ENCODE measurements at regions not wholly inside any gene's neighbourhood (a gene's known extent, or its start where the extent isn't known, plus 50 kb on each side); places are given as distances from the start of the nearest gene placed in this dataset.

DNA sequence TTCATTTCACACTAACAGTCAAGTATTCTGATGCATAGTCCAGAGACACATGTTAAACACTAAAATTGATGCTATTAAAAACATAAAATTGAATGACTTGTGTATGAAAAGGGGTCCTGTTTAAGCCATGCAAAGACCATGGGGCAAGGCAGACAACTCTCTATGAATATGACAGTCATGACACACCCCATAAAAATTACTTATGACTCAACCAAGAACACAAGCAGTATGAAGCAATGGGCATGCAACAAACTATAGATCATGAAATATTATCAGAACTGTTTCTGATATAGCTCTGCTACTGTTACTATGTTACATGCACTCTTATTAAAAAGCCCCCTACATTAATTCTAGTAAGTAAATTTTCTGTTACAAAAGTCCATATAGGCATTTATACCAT, 57.5 kb upstream of the ZCCHC13 start:
- no peak for TF ChIP-seq POLR2AphosphoS5 (IDR thresholded peaks at IDR 0.05)
- TF ChIP-seq, protein P1, sequence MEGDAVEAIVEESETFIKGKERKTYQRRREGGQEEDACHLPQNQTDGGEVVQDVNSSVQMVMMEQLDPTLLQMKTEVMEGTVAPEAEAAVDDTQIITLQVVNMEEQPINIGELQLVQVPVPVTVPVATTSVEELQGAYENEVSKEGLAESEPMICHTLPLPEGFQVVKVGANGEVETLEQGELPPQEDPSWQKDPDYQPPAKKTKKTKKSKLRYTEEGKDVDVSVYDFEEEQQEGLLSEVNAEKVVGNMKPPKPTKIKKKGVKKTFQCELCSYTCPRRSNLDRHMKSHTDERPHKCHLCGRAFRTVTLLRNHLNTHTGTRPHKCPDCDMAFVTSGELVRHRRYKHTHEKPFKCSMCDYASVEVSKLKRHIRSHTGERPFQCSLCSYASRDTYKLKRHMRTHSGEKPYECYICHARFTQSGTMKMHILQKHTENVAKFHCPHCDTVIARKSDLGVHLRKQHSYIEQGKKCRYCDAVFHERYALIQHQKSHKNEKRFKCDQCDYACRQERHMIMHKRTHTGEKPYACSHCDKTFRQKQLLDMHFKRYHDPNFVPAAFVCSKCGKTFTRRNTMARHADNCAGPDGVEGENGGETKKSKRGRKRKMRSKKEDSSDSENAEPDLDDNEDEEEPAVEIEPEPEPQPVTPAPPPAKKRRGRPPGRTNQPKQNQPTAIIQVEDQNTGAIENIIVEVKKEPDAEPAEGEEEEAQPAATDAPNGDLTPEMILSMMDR (IDR thresholded peaks at IDR 0.05), result no peak
- TF ChIP-seq POLR2A (IDR thresholded peaks at IDR 0.05), result no peak
- no peak for TF ChIP-seq EP300 (IDR thresholded peaks at IDR 0.05)
- Histone ChIP-seq H3K9me3 (no peaks in the 10 kb centered on the region), H3K36me3 (peaks cover 0 to 4% (median 0%) of the 10 kb centered on the region in 4 donors), H3K27ac (no peak overlapping the region), H3K27me3 (no peaks in the 10 kb centered on the region), H3K4me3 (no peak overlapping the region), H3K4me1 (peaks cover 8 to 27% (median 11%) of the 10 kb centered on the region in 4 donors)
- no peak for DNase-seq
- ATAC-seq (ENCODE audit: low FRiP score in 2 of 2), result no peak

DNA sequence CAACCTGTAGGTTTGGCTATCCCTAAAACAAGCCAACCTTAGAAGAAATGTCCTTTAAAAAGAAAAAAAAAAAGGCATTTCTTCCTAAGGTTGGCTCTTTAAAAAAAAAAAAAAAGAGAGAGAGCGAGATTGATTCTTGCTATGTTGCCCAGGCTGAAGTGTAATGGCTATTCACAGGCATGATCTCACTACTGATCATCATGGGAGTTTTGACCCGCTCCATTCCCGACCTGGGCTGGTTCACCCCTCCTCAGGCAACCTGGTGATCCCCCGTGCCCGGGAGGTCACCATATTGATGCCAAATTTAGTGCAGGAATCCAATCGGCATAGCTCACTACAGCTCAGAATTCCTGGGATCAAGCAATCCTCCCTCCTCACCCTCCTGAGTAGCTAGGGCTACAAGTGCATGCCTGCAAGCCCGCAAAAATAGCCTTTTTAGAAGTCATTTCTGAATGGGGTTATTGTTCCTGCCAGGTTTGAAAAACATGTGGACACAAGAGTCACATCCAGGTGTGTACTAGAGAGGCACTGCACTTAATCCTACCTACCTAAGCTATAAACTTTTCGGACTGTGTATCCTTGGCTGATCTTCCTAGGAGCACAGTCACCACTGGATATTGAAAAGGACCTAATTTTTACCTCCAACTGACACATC, 61.4 kb upstream of the ZCCHC13 start:
- H3K27me3 ChIP-seq, result no peaks in the 10 kb centered on the region
- no peaks in the 10 kb centered on the region for H3K9me3 ChIP-seq
- H3K4me1 ChIP-seq, result no peaks in the 10 kb centered on the region
- H3K36me3 ChIP-seq, result peaks cover 0 to 13% (median 0%) of the 10 kb centered on the region in 4 donors
- ATAC-seq (ENCODE audit: low FRiP score in 2 of 2) (no peak), DNase-seq (no peak)
- WGBS, 2 donors, result 57 to 74% methylated on average over 4 to 8 of the region's 8 CpGs
- no peak for TF ChIP-seq POLR2AphosphoS5 (IDR thresholded peaks at IDR 0.05)
- TF ChIP-seq, protein P1 (IDR thresholded peaks at IDR 0.05), result no peak
- no peak for TF ChIP-seq POLR2A (IDR thresholded peaks at IDR 0.05)
- TF ChIP-seq EP300 (IDR thresholded peaks at IDR 0.05), result no peak
- no peak overlapping the region for H3K4me3 ChIP-seq
- no peak overlapping the region for H3K27ac ChIP-seq

DNA sequence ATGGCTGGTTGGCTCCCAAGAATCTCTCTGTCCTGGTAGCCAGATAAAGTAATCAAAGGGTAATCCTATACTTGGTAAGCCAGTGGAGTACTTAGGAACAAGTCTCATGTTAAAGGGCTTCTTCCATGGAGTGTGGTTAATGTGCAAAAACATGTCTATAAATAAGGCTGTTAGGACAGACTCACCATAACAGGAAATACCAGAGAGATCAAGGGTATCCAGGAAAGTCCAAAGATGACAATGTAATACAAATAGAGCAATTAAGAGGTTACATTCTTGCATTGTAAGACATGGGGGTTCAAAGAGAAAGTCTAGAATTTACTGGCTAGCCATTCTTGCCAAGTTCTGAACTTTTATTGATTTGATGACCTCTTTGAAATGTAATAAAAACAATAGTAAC, 61.9 kb upstream of the ZCCHC13 start:
- Histone ChIP-seq H3K36me3 (peaks cover 0 to 13% (median 0%) of the 10 kb centered on the region in 4 donors), H3K27ac (no peak overlapping the region), H3K4me3 (no peak overlapping the region), H3K27me3 (no peaks in the 10 kb centered on the region), H3K4me1 (no peaks in the 10 kb centered on the region), H3K9me3 (no peaks in the 10 kb centered on the region)
- ATAC-seq (ENCODE audit: low FRiP score in 2 of 2), result no peak
- TF ChIP-seq POLR2AphosphoS5 (IDR thresholded peaks at IDR 0.05) (no peak), EP300 (IDR thresholded peaks at IDR 0.05) (no peak)
- TF ChIP-seq, protein P1 (IDR thresholded peaks at IDR 0.05), result no peak
- no peak for DNase-seq

DNA sequence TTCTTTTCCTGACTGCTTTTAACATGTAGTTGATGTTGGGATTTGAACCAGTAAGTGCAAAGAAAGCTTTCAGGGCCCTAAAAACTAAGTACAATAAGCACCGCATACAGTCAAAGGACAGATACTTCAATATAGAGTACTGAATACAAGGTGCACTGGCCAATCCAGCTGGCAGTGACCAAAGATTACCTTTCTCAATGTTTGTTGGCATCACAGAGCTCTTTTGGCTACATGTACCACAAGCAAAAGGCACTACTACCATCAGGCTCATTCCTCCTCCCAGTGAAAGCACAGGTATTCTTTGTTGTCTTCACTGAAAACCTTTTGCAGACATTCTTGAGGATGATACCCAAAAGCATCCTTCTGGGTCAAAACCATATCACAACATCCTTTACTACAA, 65.2 kb upstream of the ZCCHC13 start:
- no peak for DNase-seq
- Histone ChIP-seq H3K27me3 (no peaks in the 10 kb centered on the region), H3K27ac (no peak overlapping the region), H3K9me3 (no peaks in the 10 kb centered on the region), H3K4me3 (no peak overlapping the region), H3K36me3 (peaks cover 0 to 13% (median 0%) of the 10 kb centered on the region in 4 donors), H3K4me1 (no peaks in the 10 kb centered on the region)
- 88 to 97% methylated on average over 1 of the region's 1 CpG for WGBS, 2 donors
- TF ChIP-seq, protein P1 (IDR thresholded peaks at IDR 0.05), result no peak
- TF ChIP-seq EP300 (IDR thresholded peaks at IDR 0.05), result no peak
- TF ChIP-seq POLR2A (IDR thresholded peaks at IDR 0.05), result no peak
- no peak for TF ChIP-seq POLR2AphosphoS5 (IDR thresholded peaks at IDR 0.05)
- no peak for ATAC-seq (ENCODE audit: low FRiP score in 2 of 2)

DNA sequence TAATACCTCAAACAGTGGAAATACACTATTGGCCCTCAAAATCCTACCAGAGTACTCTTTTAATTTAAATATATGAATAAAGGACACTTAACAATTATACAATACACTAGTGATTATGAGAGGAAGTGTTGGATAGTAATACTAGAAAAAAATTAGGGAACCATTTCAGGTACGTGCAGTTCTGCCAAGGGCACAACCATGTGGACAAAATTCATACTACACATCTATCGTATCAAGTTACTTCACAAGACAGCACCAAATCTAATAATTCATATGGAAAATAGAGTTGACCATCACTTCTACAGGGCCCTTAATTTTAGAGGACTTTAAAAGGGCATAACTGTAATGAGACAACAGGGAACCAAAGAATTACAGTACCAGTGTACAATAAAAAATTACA, 69.2 kb upstream of the ZCCHC13 start:
- Histone ChIP-seq H3K9me3 (no peaks in the 10 kb centered on the region), H3K4me3 (no peak overlapping the region), H3K27me3 (no peaks in the 10 kb centered on the region), H3K4me1 (no peaks in the 10 kb centered on the region), H3K27ac (no peak overlapping the region), H3K36me3 (peaks cover 0 to 10% (median 0%) of the 10 kb centered on the region in 4 donors)
- no peak for DNase-seq
- WGBS, 2 donors, result 54 to 88% methylated on average over 2 of the region's 2 CpGs
- ATAC-seq (ENCODE audit: low FRiP score in 2 of 2), result no peak
- no peak for TF ChIP-seq EP300 (IDR thresholded peaks at IDR 0.05)
- TF ChIP-seq POLR2A (IDR thresholded peaks at IDR 0.05), result no peak
- TF ChIP-seq POLR2AphosphoS5 (IDR thresholded peaks at IDR 0.05), result no peak
- TF ChIP-seq, protein P1 (IDR thresholded peaks at IDR 0.05), result no peak
